HEK293T (cell line): ENCODE measurements at regions not wholly inside any gene's neighbourhood (a gene's known extent, or its start where the extent isn't known, plus 50 kb on each side); places are given as distances from the start of the nearest gene placed in this dataset.

Experiments used
- ARNT ChIP-seq: fragments of 450-650 bp; IDR thresholded peaks from 2 replicates; pipeline ENCODE4 v1.6.1; 2017; ENCODE audit warnings: mild to moderate bottlenecking
- CTBP1 ChIP-seq: fragments of 450-650 bp; IDR thresholded peaks from 2 replicates; pipeline ENCODE4 v1.6.1; 2016; ENCODE audit warnings: borderline replicate concordance
- ELF4 ChIP-seq: fragments of 450-650 bp; IDR thresholded peaks from 2 replicates; pipeline ENCODE4 v1.6.1; 2017; ENCODE audit warnings: antibody characterized with exemption
- FOXK2 ChIP-seq: fragments of 450-650 bp; IDR thresholded peaks from 2 replicates; pipeline ENCODE4 v1.6.1; 2016; ENCODE audit warnings: mild to moderate bottlenecking
- FOXM1 ChIP-seq: fragments of 450-650 bp; IDR thresholded peaks from 2 replicates; pipeline ENCODE4 v1.6.1; 2017; ENCODE audit warnings: mild to moderate bottlenecking, borderline replicate concordance
- HDGF ChIP-seq: fragments of 450-650 bp; IDR thresholded peaks from 2 replicates; pipeline ENCODE4 v1.6.1; 2017; ENCODE audit warnings: antibody characterized with exemption, borderline replicate concordance
- SP1 ChIP-seq: fragments of 450-650 bp; IDR thresholded peaks from 2 replicates; pipeline ENCODE4 v1.6.1; 2017
- SUZ12 ChIP-seq: fragments of 450-650 bp; IDR thresholded peaks from 2 replicates; pipeline ENCODE4 v1.6.1; 2016; ENCODE audit warnings: mild to moderate bottlenecking
- ZNF384 ChIP-seq: fragments of 450-650 bp; IDR thresholded peaks from 2 replicates; pipeline ENCODE4 v1.6.1; 2016

GRCh38 chr9:80285326-80285725 lies 713.6 kb downstream of the TLE4 start:
- TF ChIP-seq FOXK2 (no peak), FOXM1 (no peak), SUZ12 (no peak), HDGF (no peak), ELF4 (no peak), ZNF384 (no peak), CTBP1 (no peak), SP1 (no peak), ARNT (no peak)
